ENCODE measurements at regions not wholly inside any gene's neighbourhood (a gene's known extent, or its start where the extent isn't known, plus 50 kb on each side); places are given as distances from the start of the nearest gene placed in this dataset.

DNA sequence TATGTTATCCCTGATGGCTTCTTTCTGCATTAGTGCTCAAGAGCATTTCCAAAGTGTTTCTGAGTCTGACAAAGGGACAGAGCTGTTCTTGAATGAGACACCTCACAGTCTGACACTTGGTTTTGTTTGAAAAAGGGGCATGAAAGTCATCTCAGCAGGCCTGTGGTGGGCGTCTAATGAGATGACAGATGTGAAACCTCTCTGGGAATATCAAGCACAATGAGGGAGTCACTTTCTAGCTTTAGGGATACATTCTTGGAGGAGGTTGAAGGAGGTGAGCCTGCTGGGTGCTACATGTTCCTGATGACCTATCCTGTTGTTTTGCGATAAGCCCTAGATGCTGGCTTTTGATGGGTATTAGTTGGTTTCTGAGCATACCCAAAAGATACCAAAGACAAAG lies 290.5 kb downstream of the NUAK1 start:
- Histone ChIP-seq H2AFZ (ENCODE audit: low read depth, low read length, poor library complexity, severe bottlenecking) (no peak overlapping the region), H3K27ac (ENCODE audit: low read depth, low read length) (no peak overlapping the region), H3K4me3 (replicated peaks in 1 of 2; ENCODE audit: low read depth in 1 of 2, low read length in 2 of 2) (no peak overlapping the region), H3K79me2 (ENCODE audit: insufficient read depth, low read length) (no peaks in the 10 kb centered on the region), H3K9me2 (ENCODE audit: insufficient read depth) (no peaks in the 10 kb centered on the region), H3K27me3 (ENCODE audit: insufficient read depth, low read length) (peaks cover 22% of the 10 kb centered on the region), H3K36me3 (ENCODE audit: control insufficient read depth in 1 of 2, insufficient read depth in 2 of 2, low read length in 2 of 2) (no peaks in the 10 kb centered on the region), H4K20me1 (ENCODE audit: insufficient read depth) (no peaks in the 10 kb centered on the region), H3K9ac (ENCODE audit: low read length) (no peak overlapping the region), H3K4me1 (ENCODE audit: control insufficient read depth in 1 of 2, insufficient read depth in 2 of 2, low read length in 2 of 2) (no peaks in the 10 kb centered on the region), H3K9me3 (ENCODE audit: control insufficient read depth in 1 of 2, insufficient read depth in 1 of 2, low read depth in 1 of 2, low read length in 2 of 2) (no peaks in the 10 kb centered on the region), H3K4me2 (ENCODE audit: low read length) (no peak overlapping the region)
- no peak for ATAC-seq
- no peak for DNase-seq (ENCODE audit: low read depth, low spot score)
- ChIA-PET CTCF (no interaction called here), RAD21 (ENCODE audit: low non-redundant PET in 1 of 2, low total read pairs in 2 of 2, uncharacterized antibody in 2 of 2, unreplicated experiment in 2 of 2) (no interaction called here), POLR2A (no interaction called here)
- TF ChIP-seq EGR1 (IDR thresholded peaks at IDR 0.05; ENCODE audit: low read depth) (no peak), SRF (IDR thresholded peaks at IDR 0.05; ENCODE audit: low read depth) (no peak), EZH2phosphoT487 (IDR thresholded peaks at IDR 0.05; ENCODE audit: borderline replicate concordance) (no peak), POLR2AphosphoS5 (IDR thresholded peaks at IDR 0.05; ENCODE audit: low read depth, low read length) (no peak)
- BruUV-seq (replicated peaks), result no TSS peak
- intact Hi-C loops (cut with micrococcal nuclease), result no loop called here

GRCh38 chr12:105850103-105850968 lies 288.4 kb downstream of the NUAK1 start:
- DNase-seq (ENCODE audit: low read depth, low spot score) (no peak), ATAC-seq (no peak)
- Histone ChIP-seq H4K20me1 (ENCODE audit: insufficient read depth) (no peaks in the 10 kb centered on the region), H3K9me2 (ENCODE audit: insufficient read depth) (no peaks in the 10 kb centered on the region), H3K36me3 (ENCODE audit: control insufficient read depth in 1 of 2, insufficient read depth in 2 of 2, low read length in 2 of 2) (no peaks in the 10 kb centered on the region), H3K4me1 (ENCODE audit: control insufficient read depth in 1 of 2, insufficient read depth in 2 of 2, low read length in 2 of 2) (no peaks in the 10 kb centered on the region), H3K27me3 (ENCODE audit: insufficient read depth, low read length) (peaks cover 6% of the 10 kb centered on the region; the same call in 1 of the 2 replicates), H3K4me3 (replicated peaks in 1 of 2; ENCODE audit: low read depth in 1 of 2, low read length in 2 of 2) (no peak overlapping the region), H3K79me2 (ENCODE audit: insufficient read depth, low read length) (no peaks in the 10 kb centered on the region), H3K9ac (ENCODE audit: low read length) (no peak overlapping the region), H3K4me2 (ENCODE audit: low read length) (no peak overlapping the region), H3K9me3 (ENCODE audit: control insufficient read depth in 1 of 2, insufficient read depth in 1 of 2, low read depth in 1 of 2, low read length in 2 of 2) (no peaks in the 10 kb centered on the region), H3K27ac (ENCODE audit: low read depth, low read length) (no peak overlapping the region), H2AFZ (ENCODE audit: low read depth, low read length, poor library complexity, severe bottlenecking) (no peak overlapping the region)
- no TSS peak for BruUV-seq (replicated peaks)
- ChIA-PET RAD21 (ENCODE audit: low non-redundant PET in 1 of 2, low total read pairs in 2 of 2, uncharacterized antibody in 2 of 2, unreplicated experiment in 2 of 2) (no interaction called here), CTCF (interaction anchor here (1.0 kb wide), 1 partner anchor 430 kb away, joined by 3 read pairs; no protein-coding TSS in a partner anchor), POLR2A (no interaction called here)
- intact Hi-C loops (cut with micrococcal nuclease), result no loop called here
- TF ChIP-seq EGR1 (IDR thresholded peaks at IDR 0.05; ENCODE audit: low read depth) (no peak), SRF (IDR thresholded peaks at IDR 0.05; ENCODE audit: low read depth) (no peak), CBX3 (IDR thresholded peaks at IDR 0.05; ENCODE audit: low read depth) (no peak), POLR2AphosphoS5 (IDR thresholded peaks at IDR 0.05; ENCODE audit: low read depth, low read length) (no peak), REST (IDR thresholded peaks at IDR 0.05; ENCODE audit: low read depth) (no peak)
- TF ChIP-seq, protein P1, sequence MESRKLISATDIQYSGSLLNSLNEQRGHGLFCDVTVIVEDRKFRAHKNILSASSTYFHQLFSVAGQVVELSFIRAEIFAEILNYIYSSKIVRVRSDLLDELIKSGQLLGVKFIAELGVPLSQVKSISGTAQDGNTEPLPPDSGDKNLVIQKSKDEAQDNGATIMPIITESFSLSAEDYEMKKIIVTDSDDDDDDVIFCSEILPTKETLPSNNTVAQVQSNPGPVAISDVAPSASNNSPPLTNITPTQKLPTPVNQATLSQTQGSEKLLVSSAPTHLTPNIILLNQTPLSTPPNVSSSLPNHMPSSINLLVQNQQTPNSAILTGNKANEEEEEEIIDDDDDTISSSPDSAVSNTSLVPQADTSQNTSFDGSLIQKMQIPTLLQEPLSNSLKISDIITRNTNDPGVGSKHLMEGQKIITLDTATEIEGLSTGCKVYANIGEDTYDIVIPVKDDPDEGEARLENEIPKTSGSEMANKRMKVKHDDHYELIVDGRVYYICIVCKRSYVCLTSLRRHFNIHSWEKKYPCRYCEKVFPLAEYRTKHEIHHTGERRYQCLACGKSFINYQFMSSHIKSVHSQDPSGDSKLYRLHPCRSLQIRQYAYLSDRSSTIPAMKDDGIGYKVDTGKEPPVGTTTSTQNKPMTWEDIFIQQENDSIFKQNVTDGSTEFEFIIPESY (IDR thresholded peaks at IDR 0.05; ENCODE audit: extremely low read depth, insufficient replicate concordance, low read length), result no peak
